ENCODE measurements at regions not wholly inside any gene's neighbourhood (a gene's known extent, or its start where the extent isn't known, plus 50 kb on each side); places are given as distances from the start of the nearest gene placed in this dataset.

- TF ChIP-seq POLR2AphosphoS5 (IDR thresholded peaks at IDR 0.05; ENCODE audit: insufficient read depth in 1 of 2, low read depth in 1 of 2) (no peak), CTCF (IDR thresholded peaks at IDR 0.05) (no peak), POLR2A (IDR thresholded peaks at IDR 0.05) (no peak)
Measured at GRCh38 chr1:232351335-232351734, 278.6 kb downstream of the SIPA1L2 start.

All from vagina (tissue), 2 donors.